Heart left ventricle (tissue), 13 donors: ENCODE measurements at regions not wholly inside any gene's neighbourhood (a gene's known extent, or its start where the extent isn't known, plus 50 kb on each side); places are given as distances from the start of the nearest gene placed in this dataset.

Experiments
- POLR2A ChIP-seq, 2 donors: fragments of 450-650 bp; IDR thresholded peaks; one replicate each; pipeline ENCODE4 v1.6.1; 2017; ENCODE audit warnings: antibody characterized with exemption in 2 of 2, mild to moderate bottlenecking in 2 of 2, moderate library complexity in 2 of 2
- TF ChIP-seq, protein P1 (sequence below), 12 donors: fragments of 200-600 bp; sonication (generic) in 4 of 12; IDR thresholded peaks; one replicate each; pipeline versions ENCODE4 v1.5.0 to v1.8.0; 2018 to 2022; ENCODE audit warnings: antibody characterized with exemption in 12 of 12, mild to moderate bottlenecking in 5 of 12
- donor health status: ischemic (EF 13 %, LVEDD 7.1; RV severe dilation, severe dysfunction).
- donor health status: DM: no; HTN: yes; CAD: no.
- donor health status: DM: no; HTN: no; CAD: no.
- donor health status: ischemic (EF 25% LVEDD 6.9; RV normal size, moderate dysfunction).
- donor health status: ischemic (EF 25% LVEDD 5.7; RV mildly dilated, moderate dysfunction).
- donor health status: ischemic (EF 35%, LVEDD 5.7; RV mildly dilated, moderate dysfunction).
- donor health status: nonischemic (EF 11% LVEDD 7.7; RV severe dilation, severe dysfunction).
- donor health status: DM: yes; HTN: yes; CAD: no.
- donor health status: PGD.
- donor health status: ischemic (EF 29% LVEDD 5.4; RV normal size, mild dysfunction).
- donor health status: nonischemic (EF 23%, LVEDD 6.1; RV moderate dilation, normal function).

DNA sequence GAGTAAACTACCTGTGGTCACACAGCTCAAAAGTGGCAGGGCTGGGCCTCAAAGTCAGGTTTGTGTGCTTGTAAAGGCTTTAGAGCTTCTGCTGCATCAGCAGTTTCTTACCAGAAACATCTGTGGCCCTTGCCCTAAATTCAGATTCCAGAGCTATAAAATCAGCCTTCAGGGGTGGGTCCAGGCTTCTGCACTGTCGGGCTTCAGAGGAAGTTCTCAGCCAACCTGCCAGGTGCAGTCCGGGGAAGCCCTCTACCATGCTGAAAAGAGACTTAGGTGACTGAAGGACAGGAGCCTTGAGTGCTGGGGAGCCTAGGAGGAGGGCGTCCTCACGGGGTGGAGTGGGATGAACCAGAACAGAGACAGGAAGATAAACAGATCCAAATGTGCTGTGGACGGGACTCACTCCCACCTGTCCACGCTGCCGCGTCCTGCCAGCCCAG is 69.9 kb upstream of the HS6ST1 start:
- TF ChIP-seq, protein P1, sequence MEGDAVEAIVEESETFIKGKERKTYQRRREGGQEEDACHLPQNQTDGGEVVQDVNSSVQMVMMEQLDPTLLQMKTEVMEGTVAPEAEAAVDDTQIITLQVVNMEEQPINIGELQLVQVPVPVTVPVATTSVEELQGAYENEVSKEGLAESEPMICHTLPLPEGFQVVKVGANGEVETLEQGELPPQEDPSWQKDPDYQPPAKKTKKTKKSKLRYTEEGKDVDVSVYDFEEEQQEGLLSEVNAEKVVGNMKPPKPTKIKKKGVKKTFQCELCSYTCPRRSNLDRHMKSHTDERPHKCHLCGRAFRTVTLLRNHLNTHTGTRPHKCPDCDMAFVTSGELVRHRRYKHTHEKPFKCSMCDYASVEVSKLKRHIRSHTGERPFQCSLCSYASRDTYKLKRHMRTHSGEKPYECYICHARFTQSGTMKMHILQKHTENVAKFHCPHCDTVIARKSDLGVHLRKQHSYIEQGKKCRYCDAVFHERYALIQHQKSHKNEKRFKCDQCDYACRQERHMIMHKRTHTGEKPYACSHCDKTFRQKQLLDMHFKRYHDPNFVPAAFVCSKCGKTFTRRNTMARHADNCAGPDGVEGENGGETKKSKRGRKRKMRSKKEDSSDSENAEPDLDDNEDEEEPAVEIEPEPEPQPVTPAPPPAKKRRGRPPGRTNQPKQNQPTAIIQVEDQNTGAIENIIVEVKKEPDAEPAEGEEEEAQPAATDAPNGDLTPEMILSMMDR (IDR thresholded peaks at IDR 0.05), result no peak
- no peak for TF ChIP-seq POLR2A (IDR thresholded peaks at IDR 0.05)
